OCI-LY3 (cell line): ENCODE measurements at regions not wholly inside any gene's neighbourhood (a gene's known extent, or its start where the extent isn't known, plus 50 kb on each side); places are given as distances from the start of the nearest gene placed in this dataset.
A peak's percentile ranks its signal among the peaks of the same experiment; 100 is the strongest.

Experiments used
- H2AFZ ChIP-seq: fragments of 200-600, 300-600 bp; shearing (Covaris generic); 2 replicates; pipeline ENCODE4 v1.6.0; 2014; ENCODE audit warnings: antibody characterized with exemption, low read depth, low read length
- H3K27ac ChIP-seq: fragments of 200-600, 300-600 bp; sonication (generic); 2 replicates; pipeline ENCODE4 v1.5.1; 2014; ENCODE audit warnings: mild to moderate bottlenecking, low read length, moderate library complexity, mixed read lengths
- H3K27me3 ChIP-seq: fragments of 200-600, 300-600 bp; sonication (generic); 2 replicates; pipeline ENCODE4 v1.6.1; 2014; ENCODE audit warnings: low read depth, low read length, mixed read lengths
- H3K36me3 ChIP-seq: fragments of 200-600, 300-600 bp; sonication (generic); replicated peaks from 2 replicates; pipeline ENCODE3; 2014; ENCODE audit warnings: low read depth, low read length, mixed read lengths
- H3K4me1 ChIP-seq: fragments of 300-600, 200-600 bp; sonication (generic); 2 replicates; pipeline ENCODE4 v1.6.1; 2014; ENCODE audit warnings: low read length, mixed read lengths
- H3K4me2 ChIP-seq: fragments of 200-600, 300-600 bp; sonication (generic); 2 replicates; pipeline ENCODE4 v1.6.1; 2014; ENCODE audit warnings: low read length, mixed read lengths
- H3K4me3 ChIP-seq: fragments of 300-600, 200-600 bp; sonication (generic); 2 replicates; pipeline ENCODE4 v1.5.1; 2014; ENCODE audit warnings: antibody characterized with exemption, mild to moderate bottlenecking, low read length, moderate library complexity
- H3K79me2 ChIP-seq: fragments of 300-600, 200-600 bp; shearing (Covaris generic); 2 replicates; pipeline ENCODE4 v1.6.1; 2014; ENCODE audit warnings: mild to moderate bottlenecking, low read length, mixed read lengths
- H3K9ac ChIP-seq: fragments of 300-600, 200-600 bp; shearing (Covaris generic); 2 replicates; pipeline ENCODE4 v1.6.0; 2014; ENCODE audit warnings: mild to moderate bottlenecking, low read length, moderate library complexity
- H3K9me3 ChIP-seq: fragments of 200-600, 300-600 bp; shearing (Covaris generic); 2 replicates; pipeline ENCODE4 v1.6.1; 2014; ENCODE audit warnings: low read length, mixed read lengths; ENCODE audit not compliant: insufficient read depth
- H4K20me1 ChIP-seq: fragments of 200-600, 300-600 bp; sonication (generic); 2 replicates; pipeline ENCODE4 v1.6.1; 2016; ENCODE audit warnings: low read length, mixed read lengths; ENCODE audit not compliant: insufficient read depth
- CTCF ChIP-seq: fragments of 200-600, 300-600 bp; sonication (generic); IDR thresholded peaks from 2 replicates; pipeline ENCODE4 v1.5.1; 2014; ENCODE audit warnings: antibody characterized with exemption, low read length, low read depth
- EZH2phosphoT487 ChIP-seq: fragments of 200-600 bp; shearing (Covaris generic); IDR thresholded peaks from 2 replicates; pipeline ENCODE4 v1.6.1; 2018; ENCODE audit warnings: antibody characterized with exemption, mixed run types, low read depth

GRCh38 chr13:81305928-81306327 is 965.0 kb upstream of the SPRY2 start:
- Histone ChIP-seq H3K4me3 (no peak overlapping the region), H3K9me3 (no peaks in the 10 kb centered on the region), H3K79me2 (no peaks in the 10 kb centered on the region), H3K27me3 (no peaks in the 10 kb centered on the region), H3K9ac (no peak overlapping the region), H3K36me3 (no peaks in the 10 kb centered on the region), H3K4me2 (no peak overlapping the region), H2AFZ (no peak overlapping the region), H3K27ac (no peak overlapping the region), H3K4me1 (no peaks in the 10 kb centered on the region), H4K20me1 (no peaks in the 10 kb centered on the region)
- TF ChIP-seq EZH2phosphoT487 (no peak), CTCF (no peak)

DNA sequence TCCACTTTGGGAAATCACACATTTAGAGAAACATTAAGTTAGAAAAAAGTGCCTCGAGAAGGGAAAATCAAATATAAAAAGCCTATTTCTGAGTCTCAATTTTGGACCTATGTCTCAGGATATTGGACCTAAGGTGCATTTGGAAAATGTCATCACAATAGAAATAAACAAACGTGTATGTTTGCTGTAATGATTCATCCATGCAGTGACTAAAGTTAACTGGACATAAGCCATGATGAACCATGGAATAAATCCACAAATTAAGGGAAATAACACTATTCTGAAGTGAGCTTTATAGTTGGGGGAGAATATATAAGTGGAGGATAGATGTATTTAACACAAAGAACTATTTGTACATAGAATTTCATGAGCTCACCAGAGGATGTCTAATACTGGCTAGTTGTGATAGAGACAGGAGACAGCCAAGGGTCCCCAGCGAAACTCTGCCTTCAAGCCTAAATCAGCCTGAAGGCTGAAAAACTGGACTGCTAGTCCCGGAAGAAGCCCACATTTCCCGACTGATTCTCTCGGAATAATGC is 963.3 kb upstream of the SPRY2 start:
- no peak overlapping the region for H2AFZ ChIP-seq
- TF ChIP-seq EZH2phosphoT487: no peak
- no peak for TF ChIP-seq CTCF
- H3K4me1 ChIP-seq: no peaks in the 10 kb centered on the region
- no peak overlapping the region for H3K9ac ChIP-seq
- no peaks in the 10 kb centered on the region for H4K20me1 ChIP-seq
- no peaks in the 10 kb centered on the region for H3K9me3 ChIP-seq
- H3K27ac ChIP-seq: no peak overlapping the region
- H3K4me2 ChIP-seq: no peak overlapping the region
- H3K27me3 ChIP-seq: no peaks in the 10 kb centered on the region
- H3K36me3 ChIP-seq: no peaks in the 10 kb centered on the region
- no peak overlapping the region for H3K4me3 ChIP-seq
- no peaks in the 10 kb centered on the region for H3K79me2 ChIP-seq

DNA sequence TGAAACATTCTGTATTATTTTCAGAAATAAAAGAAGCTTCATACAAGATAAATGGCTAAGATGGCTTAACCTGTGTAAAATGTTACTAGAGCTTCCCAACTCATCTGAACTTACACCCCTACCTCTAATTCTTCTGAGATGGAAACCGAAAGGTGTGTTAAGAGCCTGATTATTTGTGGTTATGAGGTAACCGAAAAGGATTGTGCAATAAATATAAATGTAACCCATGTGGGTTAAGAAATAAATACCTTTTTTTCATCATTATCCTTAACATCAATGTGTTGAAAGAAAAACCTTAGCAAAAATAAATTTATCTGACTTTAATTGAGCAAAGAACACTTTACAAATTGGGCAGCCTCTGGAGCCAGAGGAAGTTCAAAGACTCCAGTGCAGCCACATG is 961.8 kb upstream of the SPRY2 start:
- TF ChIP-seq CTCF: no peak
- TF ChIP-seq EZH2phosphoT487: no peak
- Histone ChIP-seq H3K27me3 (no peaks in the 10 kb centered on the region), H3K79me2 (no peaks in the 10 kb centered on the region), H3K9me3 (no peaks in the 10 kb centered on the region), H2AFZ (0 out of 2 replicates have a peak overlapping the region, but pooled peaks have one; percentile 18), H3K4me3 (no peak overlapping the region), H4K20me1 (no peaks in the 10 kb centered on the region), H3K4me2 (no peak overlapping the region), H3K27ac (no peak overlapping the region), H3K36me3 (no peaks in the 10 kb centered on the region), H3K4me1 (no peaks in the 10 kb centered on the region), H3K9ac (no peak overlapping the region)

DNA sequence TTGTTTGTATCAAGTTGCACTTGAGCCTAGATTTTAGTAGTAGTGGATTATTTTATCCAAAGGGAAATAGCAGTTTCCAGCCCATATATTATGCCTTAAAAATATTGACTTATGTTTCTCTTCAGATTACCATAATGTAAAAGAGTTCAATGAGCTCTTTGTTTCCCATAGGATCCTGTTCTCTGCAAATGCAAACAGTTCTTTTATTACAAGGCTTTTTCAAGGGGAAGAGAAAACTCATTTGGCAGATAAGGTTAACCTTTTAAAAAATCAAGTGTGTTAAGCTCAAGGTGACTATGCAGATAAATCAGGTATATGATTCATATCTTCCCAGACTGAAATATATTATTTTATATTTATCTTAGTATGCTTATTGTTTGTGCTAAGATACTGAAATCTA is 961.2 kb upstream of the SPRY2 start:
- H2AFZ ChIP-seq: no peak overlapping the region
- no peaks in the 10 kb centered on the region for H3K4me1 ChIP-seq
- no peaks in the 10 kb centered on the region for H3K79me2 ChIP-seq
- H3K4me2 ChIP-seq: no peak overlapping the region
- no peaks in the 10 kb centered on the region for H3K36me3 ChIP-seq
- no peak overlapping the region for H3K27ac ChIP-seq
- H3K4me3 ChIP-seq: no peak overlapping the region
- H3K9ac ChIP-seq: no peak overlapping the region
- no peaks in the 10 kb centered on the region for H3K27me3 ChIP-seq
- no peaks in the 10 kb centered on the region for H3K9me3 ChIP-seq
- TF ChIP-seq EZH2phosphoT487: no peak
- no peak for TF ChIP-seq CTCF
- H4K20me1 ChIP-seq: no peaks in the 10 kb centered on the region
